ENCODE measurements at regions not wholly inside any gene's neighbourhood (a gene's known extent, or its start where the extent isn't known, plus 50 kb on each side); places are given as distances from the start of the nearest gene placed in this dataset.

DNA sequence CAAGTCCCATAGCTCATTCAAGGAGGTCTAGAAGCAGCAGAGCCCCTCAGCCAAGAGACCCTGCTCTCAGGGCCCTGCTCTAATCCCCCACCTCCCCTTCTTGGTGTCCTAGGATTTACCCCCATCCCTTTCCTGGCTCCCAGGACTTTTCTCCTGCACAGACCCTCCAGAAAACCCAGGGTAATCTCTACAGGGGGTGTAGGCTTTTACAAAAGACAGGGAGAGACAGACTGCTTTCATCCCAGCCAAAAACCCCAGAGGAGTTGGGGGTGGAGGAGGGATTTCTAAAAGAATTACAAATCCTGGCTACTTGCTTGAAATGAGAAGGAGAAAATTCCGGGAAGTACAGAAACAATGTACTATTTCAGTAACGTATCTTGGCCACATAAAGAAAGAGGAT, 133.3 kb downstream of the TNFSF13B start:
- TF ChIP-seq POLR2A (IDR thresholded peaks at IDR 0.05; ENCODE audit: borderline replicate concordance, extremely low read depth, insufficient read depth, insufficient read length) (no peak), CBX3 (IDR thresholded peaks at IDR 0.05; ENCODE audit: low read depth) (no peak), RAD21 (IDR thresholded peaks at IDR 0.05; ENCODE audit: low read depth) (no peak), REST (IDR thresholded peaks at IDR 0.05; ENCODE audit: low read depth) (no peak)
- TF ChIP-seq, protein P1, sequence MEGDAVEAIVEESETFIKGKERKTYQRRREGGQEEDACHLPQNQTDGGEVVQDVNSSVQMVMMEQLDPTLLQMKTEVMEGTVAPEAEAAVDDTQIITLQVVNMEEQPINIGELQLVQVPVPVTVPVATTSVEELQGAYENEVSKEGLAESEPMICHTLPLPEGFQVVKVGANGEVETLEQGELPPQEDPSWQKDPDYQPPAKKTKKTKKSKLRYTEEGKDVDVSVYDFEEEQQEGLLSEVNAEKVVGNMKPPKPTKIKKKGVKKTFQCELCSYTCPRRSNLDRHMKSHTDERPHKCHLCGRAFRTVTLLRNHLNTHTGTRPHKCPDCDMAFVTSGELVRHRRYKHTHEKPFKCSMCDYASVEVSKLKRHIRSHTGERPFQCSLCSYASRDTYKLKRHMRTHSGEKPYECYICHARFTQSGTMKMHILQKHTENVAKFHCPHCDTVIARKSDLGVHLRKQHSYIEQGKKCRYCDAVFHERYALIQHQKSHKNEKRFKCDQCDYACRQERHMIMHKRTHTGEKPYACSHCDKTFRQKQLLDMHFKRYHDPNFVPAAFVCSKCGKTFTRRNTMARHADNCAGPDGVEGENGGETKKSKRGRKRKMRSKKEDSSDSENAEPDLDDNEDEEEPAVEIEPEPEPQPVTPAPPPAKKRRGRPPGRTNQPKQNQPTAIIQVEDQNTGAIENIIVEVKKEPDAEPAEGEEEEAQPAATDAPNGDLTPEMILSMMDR (IDR thresholded peaks at IDR 0.05 in 2 of 3, conservative IDR thresholded peaks at IDR 0.05 in 1 of 3; ENCODE audit: borderline replicate concordance in 1 of 3, insufficient read depth in 1 of 3, low read depth in 2 of 3, low read length in 2 of 3): no peak

Measured in HCT116 (cell line).